ENCODE measurements at regions not wholly inside any gene's neighbourhood (a gene's known extent, or its start where the extent isn't known, plus 50 kb on each side); places are given as distances from the start of the nearest gene placed in this dataset.
A peak's percentile ranks its signal among the peaks of the same experiment; 100 is the strongest.

GRCh38 chr13:97141564-97142005 lies 80.5 kb upstream of the MBNL2 start:
- peak in 1 of 3 donors; percentile 12 for TF ChIP-seq POLR2A (IDR thresholded peaks at IDR 0.05)
- TF ChIP-seq, protein P1, sequence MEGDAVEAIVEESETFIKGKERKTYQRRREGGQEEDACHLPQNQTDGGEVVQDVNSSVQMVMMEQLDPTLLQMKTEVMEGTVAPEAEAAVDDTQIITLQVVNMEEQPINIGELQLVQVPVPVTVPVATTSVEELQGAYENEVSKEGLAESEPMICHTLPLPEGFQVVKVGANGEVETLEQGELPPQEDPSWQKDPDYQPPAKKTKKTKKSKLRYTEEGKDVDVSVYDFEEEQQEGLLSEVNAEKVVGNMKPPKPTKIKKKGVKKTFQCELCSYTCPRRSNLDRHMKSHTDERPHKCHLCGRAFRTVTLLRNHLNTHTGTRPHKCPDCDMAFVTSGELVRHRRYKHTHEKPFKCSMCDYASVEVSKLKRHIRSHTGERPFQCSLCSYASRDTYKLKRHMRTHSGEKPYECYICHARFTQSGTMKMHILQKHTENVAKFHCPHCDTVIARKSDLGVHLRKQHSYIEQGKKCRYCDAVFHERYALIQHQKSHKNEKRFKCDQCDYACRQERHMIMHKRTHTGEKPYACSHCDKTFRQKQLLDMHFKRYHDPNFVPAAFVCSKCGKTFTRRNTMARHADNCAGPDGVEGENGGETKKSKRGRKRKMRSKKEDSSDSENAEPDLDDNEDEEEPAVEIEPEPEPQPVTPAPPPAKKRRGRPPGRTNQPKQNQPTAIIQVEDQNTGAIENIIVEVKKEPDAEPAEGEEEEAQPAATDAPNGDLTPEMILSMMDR (IDR thresholded peaks at IDR 0.05) = no peak
